GM12875 (cell line): ENCODE measurements at regions not wholly inside any gene's neighbourhood (a gene's known extent, or its start where the extent isn't known, plus 50 kb on each side); places are given as distances from the start of the nearest gene placed in this dataset.
A peak's percentile ranks its signal among the peaks of the same experiment; 100 is the strongest.

Source experiments
- H3K4me3 ChIP-seq: one replicate; pipeline ENCODE4 v1.5.1; 2011; ENCODE audit warnings: low read depth, low read length, control low read depth
- CTCF ChIP-seq: IDR thresholded peaks from 2 replicates; pipeline ENCODE4 v1.5.1; 2011; ENCODE audit warnings: low read depth, mild to moderate bottlenecking, control low read depth, inconsistent platforms, low read length, moderate library complexity, borderline replicate concordance; ENCODE audit not compliant: insufficient read depth

- TF ChIP-seq CTCF = no peak
Measured at GRCh38 chr1:199669916-199670315, 357.6 kb upstream of the NR5A2 start.

GRCh38 chr1:199671684-199672083 is 355.8 kb upstream of the NR5A2 start:
- no peak for TF ChIP-seq CTCF
- H3K4me3 ChIP-seq = no peak overlapping the region

More at GRCh38 chr1:199669916-199670315, 357.6 kb upstream of the NR5A2 start:
- no peak overlapping the region for H3K4me3 ChIP-seq

DNA sequence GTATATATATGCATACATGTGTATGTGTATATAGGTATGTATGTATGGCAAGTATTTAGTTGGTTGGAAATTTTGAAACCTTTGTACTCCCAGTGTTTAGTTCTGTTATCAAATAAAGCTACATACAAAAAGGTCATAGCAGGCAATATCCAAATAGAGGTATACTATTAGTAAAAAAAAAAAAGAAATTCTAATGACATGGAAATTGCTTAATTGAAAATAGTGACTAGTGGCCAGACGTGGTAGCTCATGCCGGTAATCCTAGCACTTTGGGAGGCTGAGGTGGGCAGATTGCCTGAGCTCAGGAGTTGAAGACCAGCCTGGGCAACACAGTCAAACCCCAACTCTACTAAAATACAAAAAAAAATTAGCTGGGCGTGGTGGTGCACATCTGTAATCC is 351.6 kb upstream of the NR5A2 start:
- no peak for TF ChIP-seq CTCF
- no peak overlapping the region for H3K4me3 ChIP-seq

DNA sequence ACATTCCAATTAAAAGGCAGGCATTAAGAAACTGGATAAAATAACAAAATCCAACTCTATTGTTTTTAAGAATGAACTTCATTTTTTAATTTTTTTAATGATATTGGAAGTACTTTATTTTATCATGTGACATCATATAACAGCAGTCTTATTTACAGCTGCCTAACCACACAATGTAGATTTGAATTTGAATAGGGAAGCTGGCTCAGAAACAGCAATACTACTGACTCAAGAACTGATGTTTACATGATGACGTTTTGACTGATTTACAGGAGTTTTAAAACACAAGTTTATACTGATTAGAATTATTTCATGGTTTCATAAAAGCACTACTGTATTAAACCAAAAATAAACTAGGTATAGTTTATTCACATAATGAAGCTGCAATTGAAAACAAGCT is 348.7 kb upstream of the NR5A2 start:
- TF ChIP-seq CTCF = no peak
- H3K4me3 ChIP-seq = no peak overlapping the region

DNA sequence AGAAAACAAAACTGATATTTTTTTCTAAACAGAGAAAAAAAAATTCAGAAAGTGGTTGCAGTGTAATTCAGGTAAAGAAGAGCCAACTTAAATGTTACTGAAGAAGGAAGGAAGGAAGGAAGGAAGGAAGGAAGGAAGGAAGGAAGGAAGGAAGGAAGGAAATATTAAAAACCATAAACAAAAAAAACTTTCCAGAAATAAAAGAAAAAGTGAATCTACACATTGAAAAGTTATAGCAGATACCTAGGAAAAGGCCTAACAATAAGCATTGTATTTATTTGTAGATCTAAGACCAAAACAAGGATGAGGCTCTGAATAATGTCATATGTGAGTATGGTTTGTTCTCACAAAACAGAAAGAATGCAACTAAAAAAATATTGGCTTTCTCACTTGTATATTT is 345.4 kb upstream of the NR5A2 start:
- H3K4me3 ChIP-seq = no peak overlapping the region
- no peak for TF ChIP-seq CTCF

GRCh38 chr1:199684686-199685273 is 342.7 kb upstream of the NR5A2 start:
- no peak overlapping the region for H3K4me3 ChIP-seq
- TF ChIP-seq CTCF = peak; percentile 52; the same call in 1 of the 2 replicates

GRCh38 chr1:199685369-199685768 is 342.1 kb upstream of the NR5A2 start:
- TF ChIP-seq CTCF = no peak
- H3K4me3 ChIP-seq = no peak overlapping the region
